ENCODE measurements at regions not wholly inside any gene's neighbourhood (a gene's known extent, or its start where the extent isn't known, plus 50 kb on each side); places are given as distances from the start of the nearest gene placed in this dataset.

DNA sequence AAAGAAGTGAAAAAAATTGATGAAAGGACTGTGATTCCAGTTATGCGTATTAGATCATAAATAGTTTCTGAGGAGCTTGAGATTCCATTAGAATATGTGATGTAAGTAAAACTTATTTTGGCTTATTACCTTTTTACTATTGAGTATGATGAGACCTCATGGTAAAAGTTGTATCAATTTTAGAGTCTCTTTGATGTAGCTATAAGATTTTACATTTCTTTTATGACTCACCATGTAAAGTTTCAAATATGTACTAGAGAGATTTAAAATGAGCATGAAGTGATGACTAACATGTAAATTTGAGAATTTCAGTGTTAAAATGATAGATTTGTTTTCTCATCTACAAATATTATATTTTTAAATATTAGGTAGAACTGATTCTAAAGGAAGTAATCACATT is 276.5 kb downstream of the OTUD1 start:
- intact Hi-C loops (cut with DNase I, micrococcal nuclease): no loop called here
- no peak for ATAC-seq (ENCODE audit: poor library complexity)
- CTCF ChIA-PET: no interaction called here

DNA sequence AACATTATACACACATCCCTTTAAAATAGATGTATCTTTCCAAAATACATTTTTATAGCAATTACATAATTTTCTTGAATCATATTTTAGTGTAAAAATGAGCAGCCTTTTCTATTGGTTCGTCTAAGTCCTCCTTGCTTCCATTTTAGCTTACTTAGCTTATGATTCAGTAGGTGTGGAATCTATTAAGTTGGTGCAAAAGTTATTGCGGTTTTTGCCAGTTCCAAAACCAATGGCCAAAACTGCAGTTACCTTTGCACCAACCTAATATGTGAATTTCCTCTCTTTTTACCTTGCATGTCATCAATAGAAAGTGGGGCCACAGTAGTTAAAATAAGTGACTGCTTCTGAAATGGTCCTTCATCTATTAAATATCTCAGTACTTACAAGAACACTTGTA is 279.0 kb downstream of the OTUD1 start:
- intact Hi-C loops (cut with DNase I, micrococcal nuclease): no loop called here
- H3K9me3 ChIP-seq (ENCODE audit: control insufficient read depth in 1 of 2, insufficient read depth in 1 of 2, low read length in 2 of 2): no peaks in the 10 kb centered on the region
- no peak overlapping the region for H3K27ac ChIP-seq (ENCODE audit: low read depth in 1 of 2, low read length in 2 of 2)
- DNase-seq: no peak
- TF ChIP-seq, protein P1, sequence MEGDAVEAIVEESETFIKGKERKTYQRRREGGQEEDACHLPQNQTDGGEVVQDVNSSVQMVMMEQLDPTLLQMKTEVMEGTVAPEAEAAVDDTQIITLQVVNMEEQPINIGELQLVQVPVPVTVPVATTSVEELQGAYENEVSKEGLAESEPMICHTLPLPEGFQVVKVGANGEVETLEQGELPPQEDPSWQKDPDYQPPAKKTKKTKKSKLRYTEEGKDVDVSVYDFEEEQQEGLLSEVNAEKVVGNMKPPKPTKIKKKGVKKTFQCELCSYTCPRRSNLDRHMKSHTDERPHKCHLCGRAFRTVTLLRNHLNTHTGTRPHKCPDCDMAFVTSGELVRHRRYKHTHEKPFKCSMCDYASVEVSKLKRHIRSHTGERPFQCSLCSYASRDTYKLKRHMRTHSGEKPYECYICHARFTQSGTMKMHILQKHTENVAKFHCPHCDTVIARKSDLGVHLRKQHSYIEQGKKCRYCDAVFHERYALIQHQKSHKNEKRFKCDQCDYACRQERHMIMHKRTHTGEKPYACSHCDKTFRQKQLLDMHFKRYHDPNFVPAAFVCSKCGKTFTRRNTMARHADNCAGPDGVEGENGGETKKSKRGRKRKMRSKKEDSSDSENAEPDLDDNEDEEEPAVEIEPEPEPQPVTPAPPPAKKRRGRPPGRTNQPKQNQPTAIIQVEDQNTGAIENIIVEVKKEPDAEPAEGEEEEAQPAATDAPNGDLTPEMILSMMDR (IDR thresholded peaks at IDR 0.05): no peak
- Mint-ChIP-seq H3K27me3 (peaks cover 21% of the 10 kb centered on the region), H3K36me3 (ENCODE audit: low read depth) (no peaks in the 10 kb centered on the region), H3K27ac (no peak overlapping the region), H3K4me3 (no peak overlapping the region), H3K9me3 (no peaks in the 10 kb centered on the region), H3K4me1 (ENCODE audit: low read depth) (no peaks in the 10 kb centered on the region)
- no peak for ATAC-seq (ENCODE audit: poor library complexity)
- no peak overlapping the region for H3K4me3 ChIP-seq (ENCODE audit: low read length)
- H3K4me1 ChIP-seq (ENCODE audit: insufficient read depth, low read length): no peaks in the 10 kb centered on the region
- ChIA-PET CTCF (no interaction called here), POLR2A (no interaction called here)
- H3K36me3 ChIP-seq (ENCODE audit: insufficient read depth, low read length): no peaks in the 10 kb centered on the region
- peaks cover 0 to 4% of the 10 kb centered on the region in 2 experiments for H3K27me3 ChIP-seq (ENCODE audit: control insufficient read depth in 1 of 2, insufficient read depth in 2 of 2, low read length in 2 of 2)

More for the DNA sequence above, 276.5 kb downstream of the OTUD1 start:
- TF ChIP-seq, protein P1 (IDR thresholded peaks at IDR 0.05): no peak
- Mint-ChIP-seq H3K27me3 (peaks cover 24% of the 10 kb centered on the region), H3K27ac (no peak overlapping the region), H3K9me3 (no peaks in the 10 kb centered on the region), H3K36me3 (ENCODE audit: low read depth) (no peaks in the 10 kb centered on the region), H3K4me1 (ENCODE audit: low read depth) (no peaks in the 10 kb centered on the region), H3K4me3 (no peak overlapping the region)
- no peak for DNase-seq
- H3K36me3 ChIP-seq (ENCODE audit: insufficient read depth, low read length): no peaks in the 10 kb centered on the region
- H3K27ac ChIP-seq (ENCODE audit: low read depth in 1 of 2, low read length in 2 of 2): no peak overlapping the region
- no peaks in the 10 kb centered on the region for H3K9me3 ChIP-seq (ENCODE audit: control insufficient read depth in 1 of 2, insufficient read depth in 1 of 2, low read length in 2 of 2)
- H3K4me3 ChIP-seq (ENCODE audit: low read length): no peak overlapping the region
- POLR2A ChIA-PET: no interaction called here
- peaks cover 3 to 4% of the 10 kb centered on the region in 2 experiments for H3K27me3 ChIP-seq (ENCODE audit: control insufficient read depth in 1 of 2, insufficient read depth in 2 of 2, low read length in 2 of 2)
- no peaks in the 10 kb centered on the region for H3K4me1 ChIP-seq (ENCODE audit: insufficient read depth, low read length)

DNA sequence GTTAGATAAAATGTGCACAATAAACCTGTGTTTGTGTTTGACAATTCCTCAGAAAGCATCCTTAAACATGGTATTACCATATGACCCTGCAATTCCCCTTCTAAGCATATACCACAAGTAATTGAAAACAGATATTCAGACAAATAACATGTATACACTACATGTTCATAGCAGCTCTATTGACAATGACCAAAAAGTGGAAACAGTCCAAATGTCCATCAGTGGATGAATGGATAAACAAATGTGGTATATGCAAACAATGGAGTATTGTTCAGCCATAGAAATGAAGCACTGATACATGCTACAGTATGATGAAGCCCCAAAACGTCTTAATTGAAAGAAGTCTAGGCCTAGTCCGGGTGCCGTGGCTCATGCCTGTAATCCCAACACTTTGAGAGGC is 280.1 kb downstream of the OTUD1 start:
- Mint-ChIP-seq H3K4me3 (no peak overlapping the region), H3K27me3 (peaks cover 21% of the 10 kb centered on the region), H3K27ac (no peak overlapping the region), H3K36me3 (ENCODE audit: low read depth) (no peaks in the 10 kb centered on the region), H3K4me1 (ENCODE audit: low read depth) (no peaks in the 10 kb centered on the region), H3K9me3 (no peaks in the 10 kb centered on the region)
- ATAC-seq (ENCODE audit: poor library complexity) (no peak), DNase-seq (no peak)
- POLR2A ChIA-PET: no interaction called here
- TF ChIP-seq, protein P1 (IDR thresholded peaks at IDR 0.05): no peak
- Histone ChIP-seq H3K4me1 (ENCODE audit: insufficient read depth, low read length) (no peaks in the 10 kb centered on the region), H3K27me3 (ENCODE audit: control insufficient read depth in 1 of 2, insufficient read depth in 2 of 2, low read length in 2 of 2) (peaks cover 0 to 4% of the 10 kb centered on the region in 2 experiments), H3K36me3 (ENCODE audit: insufficient read depth, low read length) (no peaks in the 10 kb centered on the region), H3K4me3 (ENCODE audit: low read length) (no peak overlapping the region), H3K9me3 (ENCODE audit: control insufficient read depth in 1 of 2, insufficient read depth in 1 of 2, low read length in 2 of 2) (no peaks in the 10 kb centered on the region), H3K27ac (ENCODE audit: low read depth in 1 of 2, low read length in 2 of 2) (no peak overlapping the region)
- intact Hi-C loops (cut with DNase I, micrococcal nuclease): no loop called here
- CTCF ChIA-PET: no interaction called here

Measured in CD4-positive, alpha-beta T cell (primary cell).